SK-N-MC (cell line): ENCODE measurements at regions not wholly inside any gene's neighbourhood (a gene's known extent, or its start where the extent isn't known, plus 50 kb on each side); places are given as distances from the start of the nearest gene placed in this dataset.

Source experiments
- EZH2 ChIP-seq: fragments of 200-600 bp; sonication (generic); IDR thresholded peaks from one replicate; pipeline ENCODE4 v1.6.1; 2017; ENCODE audit warnings: antibody characterized with exemption
- FOXP2 ChIP-seq: optimal IDR thresholded peaks from 2 replicates; pipeline ENCODE3; 2011; ENCODE audit warnings: mild to moderate bottlenecking, moderate library complexity; ENCODE audit not compliant: insufficient read depth; ENCODE audit errors: extremely low read length, control extremely low read depth
- POLR2AphosphoS5 ChIP-seq: IDR thresholded peaks from 2 replicates; pipeline ENCODE4 v1.6.1; 2012; ENCODE audit warnings: mild to moderate bottlenecking, low read depth, low read length, borderline replicate concordance

DNA sequence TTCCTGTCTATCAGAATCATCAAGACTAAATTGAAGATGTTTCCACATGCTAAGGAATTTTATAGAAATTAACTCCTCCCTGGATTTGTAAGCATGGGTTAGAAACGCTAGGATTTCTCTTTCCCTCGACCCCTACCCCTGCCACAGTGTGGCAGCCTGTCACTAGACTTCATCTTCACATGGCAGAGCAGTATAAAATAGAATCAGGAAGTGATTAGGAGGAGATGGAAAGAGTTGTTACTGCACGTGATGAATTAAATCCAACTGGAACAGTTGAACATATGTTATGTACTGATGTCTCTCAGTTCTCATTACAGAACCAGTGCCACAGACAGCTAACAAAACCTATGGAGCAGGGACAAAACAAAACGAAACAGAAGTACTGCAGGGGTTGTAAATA, 130.0 kb upstream of the BNIP2 start:
- no peak for TF ChIP-seq POLR2AphosphoS5
- TF ChIP-seq EZH2 = no peak
- no peak for TF ChIP-seq FOXP2
